OCI-M2 (cell line): ENCODE measurements at regions not wholly inside any gene's neighbourhood (a gene's known extent, or its start where the extent isn't known, plus 50 kb on each side); places are given as distances from the start of the nearest gene placed in this dataset.

Source experiments
- DNase-seq: peaks from one replicate; lab custom pipeline; 2025; ENCODE audit not compliant: unreplicated experiment; lab: John Stamatoyannopoulos, UW

- no peak for DNase-seq
Observed at GRCh38 chr1:208879022-208879421, 634.8 kb upstream of the PLXNA2 start.

GRCh38 chr1:208880433-208881100, 636.4 kb upstream of the PLXNA2 start:
- no peak for DNase-seq

- DNase-seq, result no peak
Observed at GRCh38 chr1:208885060-208885459, 640.9 kb upstream of the PLXNA2 start.

- DNase-seq, result no peak
Observed at GRCh38 chr1:208885650-208886049, 641.5 kb upstream of the PLXNA2 start.

GRCh38 chr1:208888376-208888775, 644.2 kb upstream of the PLXNA2 start:
- no peak for DNase-seq

GRCh38 chr1:208892147-208892546, 648.0 kb upstream of the PLXNA2 start:
- no peak for DNase-seq

GRCh38 chr1:208893251-208893650, 649.1 kb upstream of the PLXNA2 start:
- no peak for DNase-seq

- DNase-seq, result no peak
Observed at GRCh38 chr1:208895181-208895580, 651.0 kb upstream of the PLXNA2 start.

GRCh38 chr1:208895820-208896219, 651.6 kb upstream of the PLXNA2 start:
- DNase-seq, result no peak

- DNase-seq, result no peak
Observed at GRCh38 chr1:208896768-208897167, 652.6 kb upstream of the PLXNA2 start.

- DNase-seq, result no peak
Observed at GRCh38 chr1:208899438-208899837, 655.3 kb upstream of the PLXNA2 start.

GRCh38 chr1:208903251-208903905, 659.2 kb upstream of the PLXNA2 start:
- no peak for DNase-seq

- no peak for DNase-seq
Observed at GRCh38 chr1:208907790-208908189, 663.6 kb upstream of the PLXNA2 start.

- no peak for DNase-seq
Observed at GRCh38 chr1:208909011-208909984, 665.1 kb upstream of the PLXNA2 start.

GRCh38 chr1:208910161-208910560, 666.0 kb upstream of the PLXNA2 start:
- DNase-seq, result no peak

GRCh38 chr1:208917281-208917680, 666.2 kb upstream of the CAMK1G start:
- no peak for DNase-seq

- DNase-seq, result no peak
Observed at GRCh38 chr1:208917723-208918122, 665.8 kb upstream of the CAMK1G start.

GRCh38 chr1:208918160-208918559, 665.4 kb upstream of the CAMK1G start:
- DNase-seq, result no peak

- DNase-seq, result no peak
Observed at GRCh38 chr1:208919371-208919770, 664.1 kb upstream of the CAMK1G start.

GRCh38 chr1:208921259-208921658, 662.3 kb upstream of the CAMK1G start:
- no peak for DNase-seq

GRCh38 chr1:208923456-208923855, 660.1 kb upstream of the CAMK1G start:
- DNase-seq, result no peak
